NCI-H82 treated with DMSO at 0.1 percent for 48 hours (cell line): ENCODE measurements at regions not wholly inside any gene's neighbourhood (a gene's known extent, or its start where the extent isn't known, plus 50 kb on each side); places are given as distances from the start of the nearest gene placed in this dataset.
A peak's percentile ranks its signal among the peaks of the same experiment; 100 is the strongest.
"Not testable (repeated sequence)": the region's sequence is repeated elsewhere in the genome, so short reads cannot be mapped to it uniquely, and the experiment has no call there.

Source experiments
- DNase-seq: peaks from one replicate; lab custom pipeline; 2025; ENCODE audit not compliant: unreplicated experiment; lab: John Stamatoyannopoulos, UW

- DNase-seq = no peak
Observed at GRCh38 chr11:15300341-15300740, 185.6 kb downstream of the INSC start.

- no peak for DNase-seq
Observed at GRCh38 chr11:15307619-15308024, 192.9 kb downstream of the INSC start.

GRCh38 chr11:15308840-15309239, 194.1 kb downstream of the INSC start:
- DNase-seq = no peak

- DNase-seq = no peak
Observed at GRCh38 chr11:15309296-15309695, 194.6 kb downstream of the INSC start.

- DNase-seq = no peak
Observed at GRCh38 chr11:15313862-15314261, 199.1 kb downstream of the INSC start.

- DNase-seq = no peak
Observed at GRCh38 chr11:15318814-15319213, 204.1 kb downstream of the INSC start.

GRCh38 chr11:15326520-15326919, 211.8 kb downstream of the INSC start:
- DNase-seq = no peak

GRCh38 chr11:15327786-15328231, 213.1 kb downstream of the INSC start:
- peak; percentile 1 for DNase-seq

- DNase-seq = no peak
Observed at GRCh38 chr11:15333407-15333806, 218.7 kb downstream of the INSC start.

- DNase-seq = no peak
Observed at GRCh38 chr11:15334766-15335165, 220.0 kb downstream of the INSC start.

GRCh38 chr11:15336021-15336420, 221.3 kb downstream of the INSC start:
- DNase-seq = no peak

GRCh38 chr11:15339302-15339701, 224.6 kb downstream of the INSC start:
- DNase-seq = no peak

- DNase-seq = no peak
Observed at GRCh38 chr11:15341587-15341986, 226.9 kb downstream of the INSC start.

- no peak for DNase-seq
Observed at GRCh38 chr11:15342163-15342562, 227.4 kb downstream of the INSC start.

- DNase-seq = no peak
Observed at GRCh38 chr11:15346907-15347306, 232.2 kb downstream of the INSC start.

- no peak for DNase-seq
Observed at GRCh38 chr11:15347969-15348734, 233.4 kb downstream of the INSC start.

- DNase-seq = no peak
Observed at GRCh38 chr11:15349413-15349812, 234.7 kb downstream of the INSC start.

- DNase-seq = no peak
Observed at GRCh38 chr11:15361316-15361715, 246.6 kb downstream of the INSC start.

- DNase-seq = not testable (repeated sequence)
Observed at GRCh38 chr11:15365286-15365685, 250.6 kb downstream of the INSC start.

- DNase-seq = no peak
Observed at GRCh38 chr11:15367695-15368094, 253.0 kb downstream of the INSC start.

GRCh38 chr11:15370495-15371147, 255.9 kb downstream of the INSC start:
- DNase-seq = no peak

GRCh38 chr11:15371533-15371932, 256.8 kb downstream of the INSC start:
- no peak for DNase-seq

GRCh38 chr11:15374418-15374817, 259.7 kb downstream of the INSC start:
- no peak for DNase-seq
